Ishikawa (cell line): ENCODE measurements at regions not wholly inside any gene's neighbourhood (a gene's known extent, or its start where the extent isn't known, plus 50 kb on each side); places are given as distances from the start of the nearest gene placed in this dataset.

ENCODE experiments used
- CEBPB ChIP-seq: IDR thresholded peaks from 2 replicates; pipeline ENCODE4 v1.6.1; 2012
- CREB1 ChIP-seq: IDR thresholded peaks from 2 replicates; pipeline ENCODE4 v1.6.1; 2012; ENCODE audit warnings: low read depth
- EP300 ChIP-seq: IDR thresholded peaks from 2 replicates; pipeline ENCODE4 v1.6.1; 2012; ENCODE audit warnings: borderline replicate concordance
- FOXM1 ChIP-seq: IDR thresholded peaks from 2 replicates; pipeline ENCODE4 v1.6.1; 2012; ENCODE audit warnings: low read depth, borderline replicate concordance
- RAD21 ChIP-seq: IDR thresholded peaks from 2 replicates; pipeline ENCODE4 v1.6.1; 2012; ENCODE audit warnings: low read depth
- TAF1 ChIP-seq: IDR thresholded peaks from 2 replicates; pipeline ENCODE4 v1.6.1; 2012; ENCODE audit warnings: low read depth, mild to moderate bottlenecking
- TCF12 ChIP-seq: IDR thresholded peaks from 2 replicates; pipeline ENCODE4 v1.6.1; 2012; ENCODE audit warnings: low read depth
- TEAD4 ChIP-seq: IDR thresholded peaks from 2 replicates; pipeline ENCODE4 v1.6.1; 2012
- YY1 ChIP-seq: IDR thresholded peaks from 2 replicates; pipeline ENCODE4 v1.6.1; 2012; ENCODE audit warnings: low read depth
- ZBTB7A ChIP-seq: IDR thresholded peaks from 2 replicates; pipeline ENCODE4 v1.6.1; 2012; ENCODE audit warnings: low read depth
- TF ChIP-seq, protein P1 (sequence below): IDR thresholded peaks from 2 replicates; pipeline ENCODE4 v1.6.1; 2012
- TF ChIP-seq, protein P2 (sequence below): IDR thresholded peaks from 2 replicates; pipeline ENCODE4 v1.6.1; 2012; ENCODE audit warnings: low read depth, mild to moderate bottlenecking
- TF ChIP-seq, protein P3 (sequence below): IDR thresholded peaks from 2 replicates; pipeline ENCODE4 v1.6.1; 2012

DNA sequence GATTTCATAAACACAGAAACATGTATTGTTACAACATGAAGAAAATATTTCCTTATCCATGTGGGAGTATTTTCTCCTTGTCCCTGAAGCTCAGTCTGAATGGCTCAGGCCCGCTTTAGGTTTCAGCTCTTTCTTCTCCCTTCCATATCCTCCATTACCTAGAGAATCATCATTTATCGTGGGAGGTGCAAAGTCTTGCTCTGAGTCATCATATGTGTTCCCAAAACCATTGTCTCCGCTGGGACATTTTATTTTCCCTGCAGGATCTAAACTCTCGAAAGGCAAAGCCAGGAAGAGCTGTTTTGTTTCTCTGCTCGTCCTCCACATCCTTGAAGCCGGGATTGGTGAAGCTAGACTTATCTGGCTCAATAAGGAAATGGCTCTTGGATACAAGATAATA, 571.2 kb downstream of the EDEM1 start:
- TF ChIP-seq EP300, result no peak
- TF ChIP-seq, protein P1, sequence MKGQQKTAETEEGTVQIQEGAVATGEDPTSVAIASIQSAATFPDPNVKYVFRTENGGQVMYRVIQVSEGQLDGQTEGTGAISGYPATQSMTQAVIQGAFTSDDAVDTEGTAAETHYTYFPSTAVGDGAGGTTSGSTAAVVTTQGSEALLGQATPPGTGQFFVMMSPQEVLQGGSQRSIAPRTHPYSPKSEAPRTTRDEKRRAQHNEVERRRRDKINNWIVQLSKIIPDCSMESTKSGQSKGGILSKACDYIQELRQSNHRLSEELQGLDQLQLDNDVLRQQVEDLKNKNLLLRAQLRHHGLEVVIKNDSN, result no peak
- TF ChIP-seq, protein P2, sequence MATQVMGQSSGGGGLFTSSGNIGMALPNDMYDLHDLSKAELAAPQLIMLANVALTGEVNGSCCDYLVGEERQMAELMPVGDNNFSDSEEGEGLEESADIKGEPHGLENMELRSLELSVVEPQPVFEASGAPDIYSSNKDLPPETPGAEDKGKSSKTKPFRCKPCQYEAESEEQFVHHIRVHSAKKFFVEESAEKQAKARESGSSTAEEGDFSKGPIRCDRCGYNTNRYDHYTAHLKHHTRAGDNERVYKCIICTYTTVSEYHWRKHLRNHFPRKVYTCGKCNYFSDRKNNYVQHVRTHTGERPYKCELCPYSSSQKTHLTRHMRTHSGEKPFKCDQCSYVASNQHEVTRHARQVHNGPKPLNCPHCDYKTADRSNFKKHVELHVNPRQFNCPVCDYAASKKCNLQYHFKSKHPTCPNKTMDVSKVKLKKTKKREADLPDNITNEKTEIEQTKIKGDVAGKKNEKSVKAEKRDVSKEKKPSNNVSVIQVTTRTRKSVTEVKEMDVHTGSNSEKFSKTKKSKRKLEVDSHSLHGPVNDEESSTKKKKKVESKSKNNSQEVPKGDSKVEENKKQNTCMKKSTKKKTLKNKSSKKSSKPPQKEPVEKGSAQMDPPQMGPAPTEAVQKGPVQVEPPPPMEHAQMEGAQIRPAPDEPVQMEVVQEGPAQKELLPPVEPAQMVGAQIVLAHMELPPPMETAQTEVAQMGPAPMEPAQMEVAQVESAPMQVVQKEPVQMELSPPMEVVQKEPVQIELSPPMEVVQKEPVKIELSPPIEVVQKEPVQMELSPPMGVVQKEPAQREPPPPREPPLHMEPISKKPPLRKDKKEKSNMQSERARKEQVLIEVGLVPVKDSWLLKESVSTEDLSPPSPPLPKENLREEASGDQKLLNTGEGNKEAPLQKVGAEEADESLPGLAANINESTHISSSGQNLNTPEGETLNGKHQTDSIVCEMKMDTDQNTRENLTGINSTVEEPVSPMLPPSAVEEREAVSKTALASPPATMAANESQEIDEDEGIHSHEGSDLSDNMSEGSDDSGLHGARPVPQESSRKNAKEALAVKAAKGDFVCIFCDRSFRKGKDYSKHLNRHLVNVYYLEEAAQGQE, result no peak
- TF ChIP-seq, protein P3, sequence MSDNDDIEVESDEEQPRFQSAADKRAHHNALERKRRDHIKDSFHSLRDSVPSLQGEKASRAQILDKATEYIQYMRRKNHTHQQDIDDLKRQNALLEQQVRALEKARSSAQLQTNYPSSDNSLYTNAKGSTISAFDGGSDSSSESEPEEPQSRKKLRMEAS, result no peak
- no peak for TF ChIP-seq CEBPB
- TF ChIP-seq CREB1, result no peak
- TF ChIP-seq FOXM1, result no peak
- no peak for TF ChIP-seq ZBTB7A
- TF ChIP-seq RAD21, result no peak
- no peak for TF ChIP-seq TAF1
- TF ChIP-seq TEAD4, result no peak
- TF ChIP-seq YY1, result no peak
- no peak for TF ChIP-seq TCF12
